ENCODE measurements at regions not wholly inside any gene's neighbourhood (a gene's known extent, or its start where the extent isn't known, plus 50 kb on each side); places are given as distances from the start of the nearest gene placed in this dataset.

DNA sequence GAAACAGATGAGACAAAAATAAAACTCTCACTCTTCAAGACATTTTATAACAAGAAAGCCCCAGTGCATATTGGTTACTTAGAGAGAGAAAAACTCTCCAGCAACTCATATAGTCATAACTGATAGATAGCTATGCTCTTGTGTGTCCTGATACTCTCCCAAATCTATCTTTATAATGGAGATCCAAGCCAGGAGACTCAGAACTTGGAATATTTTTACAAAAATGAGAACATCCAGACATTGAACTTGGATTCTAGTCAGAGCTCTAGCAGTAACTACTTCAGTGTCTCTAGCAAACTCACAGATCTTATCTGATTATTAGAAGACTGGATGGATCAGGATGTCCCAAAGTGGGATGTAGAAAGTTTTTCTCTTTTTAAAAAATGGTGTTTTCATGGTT, 412.7 kb upstream of the BRINP1 start (continued):
- TF ChIP-seq, protein P1, sequence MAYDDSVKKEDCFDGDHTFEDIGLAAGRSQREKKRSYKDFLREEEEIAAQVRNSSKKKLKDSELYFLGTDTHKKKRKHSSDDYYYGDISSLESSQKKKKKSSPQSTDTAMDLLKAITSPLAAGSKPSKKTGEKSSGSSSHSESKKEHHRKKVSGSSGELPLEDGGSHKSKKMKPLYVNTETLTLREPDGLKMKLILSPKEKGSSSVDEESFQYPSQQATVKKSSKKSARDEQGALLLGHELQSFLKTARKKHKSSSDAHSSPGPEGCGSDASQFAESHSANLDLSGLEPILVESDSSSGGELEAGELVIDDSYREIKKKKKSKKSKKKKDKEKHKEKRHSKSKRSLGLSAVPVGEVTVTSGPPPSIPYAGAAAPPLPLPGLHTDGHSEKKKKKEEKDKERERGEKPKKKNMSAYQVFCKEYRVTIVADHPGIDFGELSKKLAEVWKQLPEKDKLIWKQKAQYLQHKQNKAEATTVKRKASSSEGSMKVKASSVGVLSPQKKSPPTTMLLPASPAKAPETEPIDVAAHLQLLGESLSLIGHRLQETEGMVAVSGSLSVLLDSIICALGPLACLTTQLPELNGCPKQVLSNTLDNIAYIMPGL (CRISPR knock-in tag; IDR thresholded peaks at IDR 0.05; ENCODE audit: borderline replicate concordance): no peak

DNA sequence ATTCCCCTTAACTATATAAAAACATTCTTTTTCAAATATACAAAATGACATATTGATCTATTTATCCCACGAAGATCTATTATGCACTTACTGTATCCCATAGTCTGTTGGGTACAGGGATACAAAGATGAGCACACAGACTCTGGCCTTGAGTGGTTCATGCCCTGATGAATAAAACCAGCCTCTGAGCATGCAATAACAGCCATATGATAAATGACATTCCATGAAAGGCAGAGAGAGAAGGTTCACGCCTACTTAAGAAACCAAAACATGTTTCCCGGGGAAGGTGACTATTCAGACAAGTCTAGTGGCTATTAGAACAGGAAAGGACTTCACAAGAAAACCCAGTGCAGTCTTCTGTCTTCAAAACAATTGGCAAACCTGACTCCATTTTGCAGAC, 406.2 kb upstream of the BRINP1 start:
- Histone ChIP-seq H3K9me3 (no peaks in the 10 kb centered on the region), H3K4me1 (no peaks in the 10 kb centered on the region), H3K4me2 (no peak overlapping the region), H3K4me3 (no peak overlapping the region), H3K27ac (no peak overlapping the region)
- ATAC-seq (no peak), DNase-seq (ENCODE audit: low read depth in 1 of 2, low spot score in 1 of 2) (no peak), FAIRE-seq (no peak)
- POLR2A ChIA-PET: no interaction called here
- WGBS (ENCODE audit: missing lambda C conversion rate): 5% methylated on average over 3 of the region's 3 CpGs
- no peak for TF ChIP-seq FOSB (CRISPR knock-in tag; IDR thresholded peaks at IDR 0.05)
- TF ChIP-seq CEBPB (IDR thresholded peaks at IDR 0.05): no peak
- TF ChIP-seq NPAS2 (CRISPR knock-in tag; IDR thresholded peaks at IDR 0.05; ENCODE audit: borderline replicate concordance): no peak
- TF ChIP-seq SREBF2 (IDR thresholded peaks at IDR 0.05): no peak
- TF ChIP-seq, protein P2, sequence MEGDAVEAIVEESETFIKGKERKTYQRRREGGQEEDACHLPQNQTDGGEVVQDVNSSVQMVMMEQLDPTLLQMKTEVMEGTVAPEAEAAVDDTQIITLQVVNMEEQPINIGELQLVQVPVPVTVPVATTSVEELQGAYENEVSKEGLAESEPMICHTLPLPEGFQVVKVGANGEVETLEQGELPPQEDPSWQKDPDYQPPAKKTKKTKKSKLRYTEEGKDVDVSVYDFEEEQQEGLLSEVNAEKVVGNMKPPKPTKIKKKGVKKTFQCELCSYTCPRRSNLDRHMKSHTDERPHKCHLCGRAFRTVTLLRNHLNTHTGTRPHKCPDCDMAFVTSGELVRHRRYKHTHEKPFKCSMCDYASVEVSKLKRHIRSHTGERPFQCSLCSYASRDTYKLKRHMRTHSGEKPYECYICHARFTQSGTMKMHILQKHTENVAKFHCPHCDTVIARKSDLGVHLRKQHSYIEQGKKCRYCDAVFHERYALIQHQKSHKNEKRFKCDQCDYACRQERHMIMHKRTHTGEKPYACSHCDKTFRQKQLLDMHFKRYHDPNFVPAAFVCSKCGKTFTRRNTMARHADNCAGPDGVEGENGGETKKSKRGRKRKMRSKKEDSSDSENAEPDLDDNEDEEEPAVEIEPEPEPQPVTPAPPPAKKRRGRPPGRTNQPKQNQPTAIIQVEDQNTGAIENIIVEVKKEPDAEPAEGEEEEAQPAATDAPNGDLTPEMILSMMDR (IDR thresholded peaks at IDR 0.05): no peak
- TF ChIP-seq, protein P3, sequence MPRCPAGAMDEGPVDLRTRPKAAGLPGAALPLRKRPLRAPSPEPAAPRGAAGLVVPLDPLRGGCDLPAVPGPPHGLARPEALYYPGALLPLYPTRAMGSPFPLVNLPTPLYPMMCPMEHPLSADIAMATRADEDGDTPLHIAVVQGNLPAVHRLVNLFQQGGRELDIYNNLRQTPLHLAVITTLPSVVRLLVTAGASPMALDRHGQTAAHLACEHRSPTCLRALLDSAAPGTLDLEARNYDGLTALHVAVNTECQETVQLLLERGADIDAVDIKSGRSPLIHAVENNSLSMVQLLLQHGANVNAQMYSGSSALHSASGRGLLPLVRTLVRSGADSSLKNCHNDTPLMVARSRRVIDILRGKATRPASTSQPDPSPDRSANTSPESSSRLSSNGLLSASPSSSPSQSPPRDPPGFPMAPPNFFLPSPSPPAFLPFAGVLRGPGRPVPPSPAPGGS (IDR thresholded peaks at IDR 0.05): no peak
- no peak for TF ChIP-seq CHD4 (IDR thresholded peaks at IDR 0.05; ENCODE audit: borderline replicate concordance)
- TF ChIP-seq HEYL (CRISPR knock-in tag; IDR thresholded peaks at IDR 0.05): no peak
- no peak for TF ChIP-seq RAD21 (conservative IDR thresholded peaks at IDR 0.05 in 1 of 2, IDR thresholded peaks at IDR 0.05 in 1 of 2)
- TF ChIP-seq ESRRA (IDR thresholded peaks at IDR 0.05; ENCODE audit: borderline replicate concordance, low read length): no peak
- no peak for TF ChIP-seq EHMT2 (IDR thresholded peaks at IDR 0.05; ENCODE audit: low read depth)
- no peak for TF ChIP-seq FOXS1 (CRISPR knock-in tag; IDR thresholded peaks at IDR 0.05)
- TF ChIP-seq, protein P4, sequence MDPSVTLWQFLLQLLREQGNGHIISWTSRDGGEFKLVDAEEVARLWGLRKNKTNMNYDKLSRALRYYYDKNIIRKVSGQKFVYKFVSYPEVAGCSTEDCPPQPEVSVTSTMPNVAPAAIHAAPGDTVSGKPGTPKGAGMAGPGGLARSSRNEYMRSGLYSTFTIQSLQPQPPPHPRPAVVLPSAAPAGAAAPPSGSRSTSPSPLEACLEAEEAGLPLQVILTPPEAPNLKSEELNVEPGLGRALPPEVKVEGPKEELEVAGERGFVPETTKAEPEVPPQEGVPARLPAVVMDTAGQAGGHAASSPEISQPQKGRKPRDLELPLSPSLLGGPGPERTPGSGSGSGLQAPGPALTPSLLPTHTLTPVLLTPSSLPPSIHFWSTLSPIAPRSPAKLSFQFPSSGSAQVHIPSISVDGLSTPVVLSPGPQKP (IDR thresholded peaks at IDR 0.05; ENCODE audit: low read depth, low read length): no peak
- no peak for TF ChIP-seq HOXB13 (CRISPR knock-in tag; IDR thresholded peaks at IDR 0.05; ENCODE audit: low read depth)
- TF ChIP-seq KDM1A (IDR thresholded peaks at IDR 0.05; ENCODE audit: low read depth): no peak
- TF ChIP-seq MYC (IDR thresholded peaks at IDR 0.05; ENCODE audit: borderline replicate concordance, low read length): no peak
- TF ChIP-seq, protein P5, sequence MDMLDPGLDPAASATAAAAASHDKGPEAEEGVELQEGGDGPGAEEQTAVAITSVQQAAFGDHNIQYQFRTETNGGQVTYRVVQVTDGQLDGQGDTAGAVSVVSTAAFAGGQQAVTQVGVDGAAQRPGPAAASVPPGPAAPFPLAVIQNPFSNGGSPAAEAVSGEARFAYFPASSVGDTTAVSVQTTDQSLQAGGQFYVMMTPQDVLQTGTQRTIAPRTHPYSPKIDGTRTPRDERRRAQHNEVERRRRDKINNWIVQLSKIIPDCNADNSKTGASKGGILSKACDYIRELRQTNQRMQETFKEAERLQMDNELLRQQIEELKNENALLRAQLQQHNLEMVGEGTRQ (IDR thresholded peaks at IDR 0.05): no peak
- no peak for TF ChIP-seq JUN (IDR thresholded peaks at IDR 0.05)
- no peak for TF ChIP-seq TFCP2L1 (CRISPR knock-in tag; IDR thresholded peaks at IDR 0.05)
- TF ChIP-seq FOSL2 (IDR thresholded peaks at IDR 0.05): no peak
- TF ChIP-seq FOSL2 (CRISPR knock-in tag; IDR thresholded peaks at IDR 0.05): no peak
- CTCF ChIA-PET: no interaction called here

Data from A549 (cell line).